HG03460 (cell line): ENCODE measurements at regions not wholly inside any gene's neighbourhood (a gene's known extent, or its start where the extent isn't known, plus 50 kb on each side); places are given as distances from the start of the nearest gene placed in this dataset.
"Not testable (repeated sequence)": the region's sequence is repeated elsewhere in the genome, so short reads cannot be mapped to it uniquely, and the experiment has no call there.

Experiments
- ATAC-seq: cut with Tn5 transposase; IDR thresholded peaks from one replicate; pipeline ENCODE4 v1.9.1; 2021; ENCODE audit not compliant: unreplicated experiment

- ATAC-seq, result no peak
Observed at GRCh38 chr5:107010060-107010459, 660.7 kb downstream of the EFNA5 start.

- ATAC-seq, result no peak
Observed at GRCh38 chr5:107005653-107006052, 665.1 kb downstream of the EFNA5 start.

GRCh38 chr5:107005161-107005560, 665.6 kb downstream of the EFNA5 start:
- ATAC-seq, result no peak

- ATAC-seq, result no peak
Observed at GRCh38 chr5:107002115-107002514, 668.6 kb downstream of the EFNA5 start.

GRCh38 chr5:106999506-106999905, 671.2 kb downstream of the EFNA5 start:
- ATAC-seq, result not testable (repeated sequence)

GRCh38 chr5:106986006-106986405, 684.7 kb downstream of the EFNA5 start:
- no peak for ATAC-seq

GRCh38 chr5:106985174-106985573, 685.6 kb downstream of the EFNA5 start:
- ATAC-seq, result no peak

- not testable (repeated sequence) for ATAC-seq
Observed at GRCh38 chr5:106979178-106979577, 691.6 kb downstream of the EFNA5 start.

GRCh38 chr5:106978582-106979165, 692.1 kb downstream of the EFNA5 start:
- not testable (repeated sequence) for ATAC-seq

- no peak for ATAC-seq
Observed at GRCh38 chr5:106976363-106976762, 694.4 kb downstream of the EFNA5 start.

- no peak for ATAC-seq
Observed at GRCh38 chr5:106974272-106974671, 696.5 kb downstream of the EFNA5 start.

- no peak for ATAC-seq
Observed at GRCh38 chr5:106966686-106967315, 703.9 kb downstream of the EFNA5 start.

GRCh38 chr5:106964132-106964531, 706.6 kb downstream of the EFNA5 start:
- ATAC-seq, result no peak

GRCh38 chr5:106963630-106964029, 707.1 kb downstream of the EFNA5 start:
- ATAC-seq, result no peak

- no peak for ATAC-seq
Observed at GRCh38 chr5:106962464-106963230, 708.1 kb downstream of the EFNA5 start.

GRCh38 chr5:106959387-106959786, 711.4 kb downstream of the EFNA5 start:
- no peak for ATAC-seq

- ATAC-seq, result no peak
Observed at GRCh38 chr5:106957336-106957735, 713.4 kb downstream of the EFNA5 start.

- ATAC-seq, result no peak
Observed at GRCh38 chr5:106956886-106957285, 713.9 kb downstream of the EFNA5 start.

GRCh38 chr5:106956187-106956586, 714.5 kb downstream of the EFNA5 start:
- no peak for ATAC-seq

- no peak for ATAC-seq
Observed at GRCh38 chr5:106940986-106941385, 729.8 kb downstream of the EFNA5 start.

- ATAC-seq, result no peak
Observed at GRCh38 chr5:106940301-106940846, 730.4 kb downstream of the EFNA5 start.

GRCh38 chr5:106923409-106923808, 747.3 kb downstream of the EFNA5 start:
- no peak for ATAC-seq
